ENCODE measurements at regions not wholly inside any gene's neighbourhood (a gene's known extent, or its start where the extent isn't known, plus 50 kb on each side); places are given as distances from the start of the nearest gene placed in this dataset.

DNA sequence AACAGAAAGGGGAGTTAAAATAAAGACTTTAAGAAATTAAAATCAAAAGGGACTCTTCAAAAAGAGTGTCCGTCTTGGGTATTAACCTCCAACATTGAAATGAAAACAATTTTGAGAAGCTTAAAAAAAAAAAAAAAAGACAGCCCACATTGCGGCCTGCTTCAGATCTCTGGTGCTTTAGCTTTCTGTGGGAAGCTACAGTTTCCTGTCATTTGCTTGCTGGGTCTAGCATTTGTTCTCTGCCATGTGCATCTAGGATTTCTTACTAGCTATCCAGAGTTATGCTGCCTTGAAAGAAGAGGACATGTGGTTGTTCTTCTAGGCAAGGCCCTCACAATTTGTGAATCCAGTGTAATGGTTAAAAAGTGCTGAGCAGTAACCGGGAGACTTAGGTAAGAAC lies 375.3 kb downstream of the SLC4A3 start:
- DNase-seq, result no peak

DNA sequence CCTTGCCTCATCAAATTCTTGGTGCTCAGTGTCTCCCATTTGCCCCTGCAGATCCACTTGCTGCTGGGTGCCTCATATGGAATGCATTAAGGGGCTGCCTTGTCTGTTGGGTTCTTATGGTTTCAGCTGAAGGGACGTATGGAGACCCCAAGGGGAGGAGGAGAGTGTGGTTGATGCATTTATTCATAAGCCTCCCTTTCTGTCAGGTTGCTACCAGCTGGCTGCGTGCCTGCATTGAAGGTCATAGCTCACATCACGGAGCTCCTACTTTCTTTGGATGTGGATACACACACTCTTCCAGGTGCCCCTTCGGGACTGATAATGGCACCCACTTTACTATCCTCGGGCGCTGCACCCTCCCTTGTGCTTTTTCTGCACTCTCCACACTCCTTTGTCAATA lies 377.9 kb downstream of the SLC4A3 start:
- no peak for DNase-seq

DNA sequence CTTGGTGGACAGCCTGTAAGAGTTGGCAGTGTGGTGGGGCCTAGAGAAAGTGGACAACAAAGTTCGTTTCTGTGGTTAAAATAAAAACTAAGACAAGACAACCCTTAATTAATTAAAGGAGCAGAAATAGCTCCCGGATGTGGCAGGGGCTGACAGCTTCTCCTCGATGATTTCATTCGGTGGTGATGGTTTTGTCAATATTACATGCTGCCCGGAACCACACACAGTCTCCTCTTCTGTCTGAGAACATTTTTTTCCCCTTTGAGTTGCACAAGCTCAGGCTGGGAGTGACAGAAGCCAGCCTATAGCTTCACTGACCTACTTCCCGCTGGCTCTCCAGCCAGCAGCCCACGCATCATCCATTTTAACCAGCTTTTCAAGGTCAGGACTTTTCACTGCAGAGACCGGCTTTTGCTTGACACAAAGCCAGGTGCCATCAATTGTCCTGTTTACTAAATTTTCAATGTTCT lies 378.8 kb downstream of the SLC4A3 start:
- DNase-seq, result no peak

DNA sequence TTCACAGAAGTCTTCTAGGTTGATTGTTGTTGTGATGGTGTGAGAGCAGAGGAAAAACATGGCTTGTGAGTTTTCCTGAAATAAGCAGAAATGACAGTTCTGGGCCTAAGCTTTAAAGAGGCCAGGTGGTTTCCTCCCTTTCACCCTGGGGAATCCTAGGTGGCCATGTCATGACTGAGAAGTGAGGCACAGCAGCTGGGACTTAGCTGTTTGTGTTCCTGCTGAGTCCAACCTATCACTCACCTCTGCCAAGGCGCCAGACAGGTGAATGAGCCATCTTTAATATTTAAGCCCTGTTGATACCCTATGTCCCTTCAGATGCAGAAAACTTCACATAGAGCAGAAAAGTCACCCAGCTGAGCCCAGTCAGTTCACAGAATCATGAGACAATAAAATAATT lies 384.4 kb downstream of the SLC4A3 start:
- DNase-seq, result no peak

DNA sequence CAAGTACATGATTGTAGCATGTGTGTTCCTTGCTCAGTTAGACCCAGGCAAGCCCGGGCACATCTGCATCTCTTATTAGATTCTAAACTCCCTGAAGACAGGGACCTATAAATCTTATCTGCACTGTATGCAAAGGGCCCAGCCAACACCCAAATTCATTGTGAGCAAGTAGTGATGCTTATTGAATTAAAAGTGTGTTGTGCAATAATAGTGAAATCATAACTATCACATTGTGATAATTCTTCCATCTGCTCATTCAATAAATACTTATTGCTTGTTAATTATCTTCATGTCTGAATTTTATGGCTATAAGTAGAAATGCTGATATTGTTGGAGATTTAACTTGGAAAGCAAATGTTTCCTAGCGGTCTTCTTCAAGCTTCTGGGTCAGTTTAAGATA lies 387.5 kb downstream of the SLC4A3 start:
- no peak for DNase-seq

DNA sequence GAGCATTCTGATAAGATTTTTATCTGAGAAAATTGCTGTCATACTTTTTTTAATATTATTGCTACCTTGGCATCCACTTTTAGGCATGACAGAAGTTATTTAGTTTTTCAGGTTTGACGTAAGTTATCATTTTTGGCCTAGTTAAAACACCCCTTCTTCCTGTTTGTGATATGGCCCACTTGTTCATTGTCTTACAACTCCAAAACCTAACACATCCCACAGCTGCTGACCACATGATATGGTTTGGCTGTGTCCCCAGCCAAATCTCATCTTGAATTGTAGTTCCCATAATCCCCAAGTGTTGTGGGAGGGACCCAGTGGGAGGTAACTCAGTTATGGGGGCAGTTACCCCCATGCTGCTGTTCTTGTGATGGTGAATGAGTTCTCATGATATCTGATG lies 388.1 kb downstream of the SLC4A3 start:
- no peak for DNase-seq

DNA sequence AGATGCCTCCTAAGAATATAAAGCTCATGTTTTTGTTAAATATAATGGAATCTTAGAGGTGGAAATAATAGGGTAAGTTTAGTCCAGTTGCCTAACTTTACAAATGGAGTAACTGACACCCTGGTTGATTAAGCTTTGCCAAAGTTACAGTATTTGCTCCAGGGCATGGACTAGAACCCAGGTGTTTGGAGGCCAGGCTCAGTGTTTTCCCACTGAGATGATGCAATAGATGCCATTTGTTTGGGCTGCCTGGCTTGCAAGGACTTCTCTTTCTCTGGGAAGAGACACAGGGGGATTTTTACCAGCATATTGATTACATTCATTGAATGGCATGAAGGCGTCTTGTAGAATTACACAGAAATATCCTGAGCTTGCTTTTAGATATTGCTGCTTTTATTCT lies 397.8 kb downstream of the SLC4A3 start:
- DNase-seq, result no peak

DNA sequence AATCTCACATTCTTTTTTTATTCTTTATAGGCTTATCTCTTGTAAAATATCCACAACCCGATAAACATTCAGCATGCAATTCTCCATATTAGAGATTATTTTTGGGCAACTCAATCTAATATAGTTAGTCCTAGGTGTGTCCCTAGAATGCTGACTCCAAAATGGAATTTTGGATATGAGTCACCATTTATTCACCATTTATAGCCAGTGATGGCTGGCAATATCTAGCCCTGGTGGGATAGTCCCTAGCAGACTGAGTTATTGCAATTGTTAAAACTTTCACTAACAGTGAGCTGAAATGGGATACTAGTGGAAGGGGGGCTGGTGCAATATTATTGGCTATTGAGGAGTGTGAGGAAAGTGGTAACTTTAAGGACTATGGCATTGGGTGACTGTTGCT lies 401.6 kb downstream of the SLC4A3 start:
- DNase-seq, result no peak

DNA sequence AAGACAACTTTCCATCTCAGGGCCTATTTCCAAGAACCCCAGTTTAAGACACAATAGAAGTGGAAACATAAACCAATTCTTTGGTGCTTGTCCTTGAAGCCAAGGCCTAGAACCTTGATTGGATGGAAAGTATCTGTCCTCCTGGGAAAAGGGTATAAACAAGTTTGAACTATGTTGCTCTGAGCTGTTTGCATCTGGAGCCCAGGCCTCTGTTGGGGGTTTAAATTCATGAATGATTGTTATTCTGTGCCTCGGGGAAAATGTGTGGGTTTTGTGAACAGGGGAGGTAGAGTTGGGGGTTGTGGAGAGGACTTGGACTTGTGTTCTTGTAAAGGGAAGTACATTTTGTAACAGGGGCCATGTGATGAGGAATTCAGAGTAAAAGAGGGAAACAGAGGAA lies 406.1 kb downstream of the SLC4A3 start:
- no peak for DNase-seq

DNA sequence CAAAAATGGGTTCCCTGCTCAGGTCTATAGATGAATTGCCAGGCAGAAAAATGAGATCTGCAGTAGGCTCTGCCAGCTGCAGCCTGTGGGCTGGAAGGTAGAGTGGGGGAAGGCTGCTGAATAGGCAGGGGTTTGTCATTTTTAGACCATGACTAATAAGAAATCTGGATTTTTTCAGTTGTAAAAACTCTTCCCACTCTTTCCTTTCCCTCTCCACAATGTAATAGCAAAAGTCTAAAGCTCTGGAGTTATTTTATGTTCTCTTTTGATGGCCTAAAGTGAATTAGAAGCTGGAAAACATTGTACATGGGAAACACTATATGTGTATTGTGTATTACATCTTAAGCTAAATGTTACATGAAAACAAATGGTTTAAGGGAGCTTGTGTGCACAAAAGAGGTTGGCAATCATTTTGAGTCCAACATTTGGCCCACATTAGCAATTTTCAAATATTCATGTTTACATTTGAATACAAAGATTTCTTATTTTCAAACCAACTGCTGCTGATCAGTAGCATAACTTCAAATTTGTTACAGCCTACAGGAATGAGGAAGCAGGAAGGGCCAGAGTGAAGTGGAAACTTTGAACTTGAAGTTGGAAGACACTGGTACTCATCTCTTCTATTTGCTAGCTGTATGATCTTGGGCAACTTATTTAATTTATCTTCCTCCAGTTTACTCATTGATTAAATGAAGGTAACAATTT lies 407.1 kb downstream of the SLC4A3 start:
- DNase-seq, result no peak

DNA sequence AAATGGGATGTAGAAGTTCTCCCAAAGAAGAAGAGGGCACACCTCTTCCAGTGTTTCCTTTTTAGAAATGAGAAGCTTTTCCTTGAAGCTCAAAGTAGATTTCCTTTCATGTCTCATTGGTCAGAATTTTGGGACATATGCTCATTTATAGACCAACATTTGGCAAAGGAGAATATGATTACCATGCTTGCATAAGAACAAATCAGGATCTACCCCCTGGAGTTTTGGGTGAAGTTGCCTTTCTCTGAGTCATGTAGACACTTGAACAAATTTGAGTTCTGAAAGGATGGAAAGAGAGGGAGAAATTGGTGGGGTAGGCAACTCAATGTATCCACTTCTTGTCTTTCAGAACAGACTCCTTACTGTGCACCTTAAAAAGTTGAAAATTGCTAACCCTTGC lies 409.0 kb downstream of the SLC4A3 start:
- no peak for DNase-seq

DNA sequence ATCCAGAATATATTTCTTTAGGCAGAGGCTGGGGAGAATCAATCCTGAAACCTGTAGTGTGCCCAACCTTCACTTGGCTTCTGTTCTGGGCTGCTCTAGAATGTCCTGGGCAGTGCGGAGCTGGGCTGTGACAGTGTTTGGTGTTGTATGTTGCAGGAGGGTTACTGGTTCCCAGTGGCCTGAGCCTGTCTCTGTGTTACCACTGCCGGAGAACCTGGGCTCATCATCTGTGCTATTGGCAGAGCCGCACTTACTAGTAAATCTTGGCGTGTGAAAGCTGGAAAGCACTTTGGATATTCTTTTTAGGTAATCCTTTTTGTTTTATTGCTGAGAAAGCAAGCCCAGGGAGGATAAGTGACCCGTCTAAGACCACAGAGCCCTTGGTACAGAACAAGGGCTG lies 412.9 kb downstream of the SLC4A3 start:
- no peak for DNase-seq

DNA sequence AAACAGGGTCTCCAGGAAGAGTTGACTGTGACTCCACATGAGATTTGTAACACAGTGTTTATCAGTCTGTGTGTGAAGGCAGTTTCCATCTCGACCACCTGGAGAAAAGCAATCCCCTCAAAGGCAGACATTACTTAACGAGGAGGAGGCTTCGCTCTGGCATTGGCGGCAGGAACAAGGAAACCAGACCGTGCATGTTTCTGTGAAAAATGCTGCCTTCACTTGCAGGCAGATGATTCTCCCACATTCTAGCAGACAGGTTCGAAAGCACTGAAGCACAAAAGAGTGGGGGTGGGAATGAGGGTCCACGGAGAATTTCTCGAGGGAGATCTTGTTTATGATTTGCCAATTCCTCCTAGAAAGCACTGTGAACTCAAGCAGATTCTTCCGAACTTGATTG lies 414.0 kb downstream of the SLC4A3 start:
- no peak for DNase-seq

DNA sequence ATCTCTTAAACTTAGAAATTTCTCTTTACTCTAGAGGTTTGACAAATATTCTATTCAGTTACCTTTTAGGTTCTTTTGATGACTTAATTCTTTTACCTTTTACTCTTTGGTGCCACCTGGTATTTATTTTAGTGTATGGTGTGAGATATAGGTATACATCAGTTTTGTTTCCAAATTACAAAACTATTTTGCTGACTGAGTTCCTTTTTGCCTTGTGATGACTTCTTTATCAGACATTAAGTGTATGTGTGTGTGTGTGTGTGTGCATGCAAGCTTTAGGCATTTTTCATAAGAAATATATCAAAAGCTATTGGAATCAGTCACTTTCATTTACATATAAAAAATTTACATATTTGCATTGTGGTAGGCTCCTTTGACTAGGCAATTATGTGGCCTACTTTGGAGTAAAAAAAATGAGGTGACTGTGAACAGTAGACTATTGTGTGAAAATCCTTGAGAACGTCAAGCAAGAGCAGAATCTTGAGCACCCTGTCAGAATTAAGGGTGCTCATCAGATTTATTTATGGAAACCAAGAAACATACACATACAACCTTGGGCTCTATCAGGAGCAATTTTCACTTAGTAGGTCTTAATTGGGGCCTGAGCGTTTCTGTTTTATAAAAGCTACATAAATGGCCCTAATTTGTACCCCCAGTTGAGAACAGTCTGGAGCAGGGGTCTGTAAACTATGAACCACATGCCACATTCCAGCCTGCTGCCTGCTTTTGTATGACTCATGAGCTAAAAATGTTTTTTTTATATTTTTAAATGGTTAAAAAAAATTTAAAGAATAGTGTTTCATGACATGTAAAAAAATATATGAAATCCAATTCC lies 415.9 kb downstream of the SLC4A3 start:
- DNase-seq, result no peak

DNA sequence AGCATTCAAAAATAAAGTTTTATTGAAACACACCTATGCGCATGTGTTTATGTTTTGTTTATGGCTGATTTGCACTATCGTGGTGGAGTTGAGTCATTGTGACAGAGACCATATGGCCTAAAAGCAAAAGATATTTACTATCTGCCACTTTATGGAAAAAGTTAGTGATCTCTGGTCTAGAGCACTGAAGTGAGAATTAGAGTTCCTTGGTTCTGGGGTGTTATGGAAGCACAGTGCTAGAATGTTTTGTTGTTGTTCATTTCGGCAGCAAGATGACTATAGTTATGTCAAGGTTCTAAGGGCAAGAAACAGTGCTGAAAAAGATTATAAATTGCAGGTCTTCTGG lies 416.5 kb downstream of the SLC4A3 start:
- DNase-seq, result no peak

DNA sequence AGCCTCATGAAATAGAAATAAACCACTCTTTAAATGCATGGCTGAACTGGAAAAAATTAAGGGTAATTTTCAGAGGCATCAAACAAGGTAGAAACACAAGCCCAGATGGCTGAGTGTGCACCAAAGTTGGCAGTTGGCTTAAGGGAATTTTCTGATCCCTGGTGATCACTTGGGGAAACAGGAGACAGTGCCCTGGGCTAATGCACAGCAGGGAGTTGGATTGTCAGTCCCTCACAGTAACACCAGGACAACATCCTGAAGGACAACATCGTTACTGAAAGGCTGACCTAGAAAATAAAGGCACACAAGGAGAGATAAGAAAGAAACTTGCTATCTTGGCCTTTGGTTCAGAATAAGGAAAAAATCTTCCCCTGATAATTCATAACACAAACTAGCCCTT lies 417.0 kb downstream of the SLC4A3 start:
- DNase-seq, result no peak

DNA sequence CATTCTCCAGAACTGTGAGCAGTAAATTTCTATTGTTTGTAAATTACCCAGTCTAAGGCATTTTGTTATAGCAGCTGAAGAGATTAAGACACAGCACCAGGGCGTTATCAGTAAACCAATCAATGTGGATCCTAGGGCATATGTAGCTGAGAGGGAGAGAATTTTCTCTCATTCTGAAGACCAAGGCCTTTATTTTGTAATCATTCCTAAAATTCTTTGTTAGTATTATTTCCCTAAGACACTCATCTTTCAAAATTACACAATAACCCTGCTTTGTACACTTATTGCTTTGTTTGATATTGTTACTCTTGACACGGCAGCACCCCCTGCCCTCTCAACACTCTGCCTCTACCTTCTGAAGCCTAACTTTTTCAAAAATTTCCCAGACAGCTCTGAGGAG lies 419.1 kb downstream of the SLC4A3 start:
- no peak for DNase-seq

DNA sequence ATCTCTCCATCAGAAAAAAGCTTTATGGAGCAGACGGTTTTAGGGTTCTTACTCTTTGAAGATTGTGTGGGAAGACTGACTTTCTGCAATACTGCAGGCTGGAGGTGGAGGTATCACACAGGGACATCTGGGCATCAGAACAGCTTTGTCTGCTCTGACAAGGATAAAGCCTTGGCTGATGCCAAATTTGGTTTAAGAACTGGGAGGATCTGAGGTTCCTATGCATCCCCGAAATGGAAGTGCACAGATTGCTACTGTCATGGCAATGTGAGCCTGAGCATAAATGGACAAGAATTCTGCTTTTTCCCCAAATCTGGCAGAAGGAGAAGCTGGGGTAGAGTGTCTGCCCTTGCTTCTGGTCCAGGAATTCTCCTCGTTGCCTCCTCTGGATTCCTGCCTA lies 424.3 kb downstream of the SLC4A3 start:
- no peak for DNase-seq

DNA sequence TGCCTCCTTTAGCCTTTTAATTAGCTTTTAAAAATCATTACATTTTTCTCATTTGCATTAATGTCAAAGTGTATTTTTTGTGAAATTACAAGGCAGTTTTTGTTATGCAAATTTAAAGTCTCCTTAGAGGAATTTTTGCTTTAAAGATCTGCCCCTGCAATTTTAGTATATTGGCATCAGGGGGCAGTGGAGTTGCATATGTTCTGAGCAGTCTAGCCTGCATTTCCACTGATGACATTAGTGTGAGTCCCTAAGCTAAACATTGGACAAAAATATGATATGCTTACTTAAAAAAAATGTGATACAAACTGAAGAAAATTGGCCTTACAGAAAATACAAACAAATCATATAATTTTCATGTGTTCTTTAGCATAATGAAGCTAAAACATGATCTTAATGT lies 426.5 kb downstream of the SLC4A3 start:
- DNase-seq, result no peak

DNA sequence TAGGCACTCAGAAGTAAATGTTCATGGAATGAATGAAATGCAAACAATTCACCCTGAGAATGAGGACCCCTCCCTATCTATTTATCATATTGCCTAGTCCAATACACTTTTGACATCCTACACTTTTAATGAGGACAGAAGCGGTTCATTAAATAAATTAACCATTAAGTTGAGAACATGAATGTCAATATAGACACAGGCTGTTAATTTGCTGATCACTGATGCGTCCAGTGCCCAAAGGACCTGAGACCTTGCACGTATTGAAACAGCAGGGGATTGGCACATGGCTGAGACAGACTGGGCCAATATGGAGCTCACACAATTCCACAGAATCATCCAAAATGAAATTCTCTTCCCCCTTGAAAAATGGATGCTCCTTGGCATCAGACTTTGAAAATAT lies 430.0 kb downstream of the SLC4A3 start:
- no peak for DNase-seq

DNA sequence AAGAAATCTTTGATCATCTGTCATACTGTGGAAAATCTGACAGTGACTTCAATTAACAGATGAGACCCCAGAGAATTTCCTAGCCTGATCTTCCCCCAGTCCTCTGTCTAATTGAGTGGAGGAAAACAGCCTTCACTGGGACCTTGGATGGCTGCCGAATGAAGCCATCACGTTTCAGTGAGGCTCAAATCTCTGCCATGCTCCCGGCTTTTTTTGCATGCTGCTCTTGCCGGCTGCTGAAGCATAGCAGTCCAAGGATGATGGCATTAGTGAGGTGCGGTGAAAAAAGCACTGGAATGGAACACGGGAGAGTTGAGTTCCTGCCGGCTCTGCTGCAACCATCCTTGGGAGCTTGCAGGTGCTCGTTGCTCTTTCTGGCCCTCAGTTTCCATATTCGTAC lies 430.5 kb downstream of the SLC4A3 start:
- DNase-seq, result no peak

DNA sequence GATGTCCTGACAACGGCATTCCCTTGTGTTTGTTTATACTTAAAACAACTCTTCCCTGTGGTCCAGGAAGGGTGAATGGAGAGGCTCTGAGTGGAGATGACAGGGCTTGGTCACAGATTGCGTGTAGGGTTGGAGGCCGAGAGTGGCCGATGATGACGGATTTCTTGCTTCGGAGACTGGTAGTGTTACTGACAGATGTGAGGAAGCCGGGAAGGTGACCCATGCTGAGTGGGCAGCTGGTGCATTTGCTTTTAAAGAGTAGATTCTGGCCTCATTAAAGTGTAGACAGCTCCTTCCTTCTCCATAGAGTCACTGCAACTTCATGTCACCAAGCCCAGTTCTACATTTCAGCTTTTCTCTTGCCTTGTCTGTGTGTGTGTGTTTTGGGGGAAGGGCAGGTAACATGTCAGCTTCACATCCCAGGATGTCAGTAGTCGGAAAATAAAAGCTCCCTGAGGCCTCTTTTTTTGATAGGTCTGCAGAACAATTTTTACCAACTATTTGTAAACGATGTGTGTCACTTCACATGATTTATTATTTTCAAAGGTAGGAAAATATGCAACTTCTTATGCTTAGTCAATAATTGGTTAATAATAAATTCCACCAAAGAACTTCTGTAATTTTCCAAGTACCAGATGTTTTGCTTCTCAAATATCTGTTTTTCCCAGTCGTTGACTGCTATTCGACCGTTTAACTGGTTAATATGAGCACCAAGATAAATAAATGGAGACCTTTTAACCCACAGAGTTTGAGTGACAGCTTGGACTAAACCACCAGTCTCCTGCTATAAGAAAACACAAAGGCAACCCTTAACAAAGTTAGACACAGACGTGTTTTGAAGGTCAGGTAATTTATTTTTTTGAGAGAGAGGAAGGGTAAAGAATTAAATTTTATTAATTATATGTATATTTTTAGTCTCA lies 436.9 kb downstream of the SLC4A3 start:
- DNase-seq, result no peak

DNA sequence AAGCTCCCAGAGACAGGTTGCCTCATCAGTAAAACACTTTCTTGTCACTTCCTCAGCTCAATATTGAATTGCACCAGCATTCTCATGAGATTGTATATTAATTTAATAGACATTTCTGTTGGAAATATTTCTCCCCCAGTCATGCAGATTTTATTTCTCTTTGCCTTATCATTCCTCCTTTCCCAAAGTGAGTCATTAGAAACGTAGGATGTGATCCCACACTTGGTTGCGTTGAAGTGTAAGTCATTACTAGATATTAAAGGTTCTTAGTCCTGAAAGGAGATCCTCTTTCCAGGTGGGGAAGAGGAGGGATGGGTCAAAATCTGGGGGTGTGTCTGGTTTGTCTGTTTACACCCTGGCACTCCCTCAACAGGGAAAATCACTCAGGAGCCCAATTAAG lies 438.2 kb downstream of the SLC4A3 start:
- DNase-seq, result no peak

DNA sequence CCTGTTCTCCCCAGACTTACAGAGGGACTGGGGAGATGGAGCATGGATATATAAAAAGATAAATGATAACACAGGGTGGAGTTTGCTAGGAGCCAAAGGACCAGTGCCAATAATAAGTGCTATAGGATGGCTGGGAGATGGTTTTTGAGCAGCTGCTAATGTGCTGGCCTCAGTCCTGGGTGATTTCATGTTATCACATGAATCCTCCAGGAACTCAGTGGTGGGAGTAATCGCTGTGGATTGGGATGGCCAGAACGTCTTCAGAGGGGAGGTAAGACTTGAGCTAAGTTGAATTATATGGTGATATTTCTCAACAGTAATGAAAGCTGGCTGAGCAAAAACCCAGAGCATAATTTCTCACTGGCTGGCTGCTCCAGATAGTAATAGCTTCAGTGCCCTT lies 441.4 kb downstream of the SLC4A3 start:
- no peak for DNase-seq

Measured in inflammatory macrophage treated with lipopolysaccharide for 1 hour (primary cell).